ENCODE measurements at regions not wholly inside any gene's neighbourhood (a gene's known extent, or its start where the extent isn't known, plus 50 kb on each side); places are given as distances from the start of the nearest gene placed in this dataset.
"Not testable (repeated sequence)": the region's sequence is repeated elsewhere in the genome, so short reads cannot be mapped to it uniquely, and the experiment has no call there.

DNA sequence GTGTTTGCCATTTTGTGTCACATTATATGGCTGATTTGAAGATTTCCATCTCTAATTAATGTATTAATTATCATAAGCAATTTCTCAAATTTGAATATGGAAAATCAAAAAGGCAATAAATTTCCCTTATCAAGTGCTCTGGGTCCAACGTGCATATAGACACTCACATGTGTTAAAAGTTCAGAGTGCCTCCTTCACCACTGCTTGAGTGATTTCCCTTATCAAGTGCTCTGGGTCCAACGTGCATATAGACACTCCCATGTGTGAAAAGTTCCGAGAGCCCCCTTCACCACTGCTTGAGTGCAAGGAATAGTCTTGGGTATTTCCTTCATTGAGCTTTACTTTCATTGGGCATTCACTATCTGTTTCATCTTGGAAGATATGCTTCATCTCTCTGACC, 421.0 kb upstream of the ZNF717 start:
- DNase-seq = no peak

DNA sequence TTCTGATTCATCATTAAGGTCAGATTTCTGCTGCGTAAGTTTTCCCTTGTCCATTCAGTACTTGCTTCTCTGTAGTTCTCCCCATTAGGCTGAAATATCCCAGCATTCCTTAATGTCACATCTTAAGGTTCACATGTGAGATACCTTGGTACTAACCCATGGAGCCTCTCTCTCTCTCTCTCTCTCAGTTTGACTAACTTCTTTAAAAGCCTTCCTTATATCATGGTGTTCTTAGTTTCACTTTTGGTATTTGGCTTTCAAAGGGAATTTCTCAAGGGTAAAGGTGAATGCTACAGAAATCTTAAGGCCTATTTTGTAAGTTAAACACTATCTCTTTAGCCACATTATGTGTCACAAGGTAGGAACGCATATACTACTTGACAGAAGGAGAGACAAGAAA, 427.3 kb upstream of the ZNF717 start:
- no peak for DNase-seq

DNA sequence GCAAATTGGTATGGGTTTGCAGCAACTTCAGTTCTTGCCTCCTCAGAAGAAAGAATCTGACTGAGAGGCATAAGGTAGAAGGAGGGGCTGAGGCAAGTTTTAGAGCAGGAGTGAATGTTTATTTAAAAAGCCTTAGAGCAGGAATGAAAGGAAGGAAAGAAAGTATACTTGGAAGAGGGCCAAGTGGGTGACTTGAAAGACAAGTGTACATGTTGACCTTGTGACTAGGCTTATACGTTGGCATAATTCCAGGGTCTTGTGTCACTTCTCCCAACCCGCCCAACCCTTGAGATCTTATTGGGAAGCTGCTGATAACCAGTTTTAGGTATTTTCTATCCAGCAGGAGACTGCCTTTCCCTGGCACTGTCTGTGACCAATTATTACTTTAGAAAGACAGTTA, 436.9 kb upstream of the ZNF717 start:
- no peak for DNase-seq

DNA sequence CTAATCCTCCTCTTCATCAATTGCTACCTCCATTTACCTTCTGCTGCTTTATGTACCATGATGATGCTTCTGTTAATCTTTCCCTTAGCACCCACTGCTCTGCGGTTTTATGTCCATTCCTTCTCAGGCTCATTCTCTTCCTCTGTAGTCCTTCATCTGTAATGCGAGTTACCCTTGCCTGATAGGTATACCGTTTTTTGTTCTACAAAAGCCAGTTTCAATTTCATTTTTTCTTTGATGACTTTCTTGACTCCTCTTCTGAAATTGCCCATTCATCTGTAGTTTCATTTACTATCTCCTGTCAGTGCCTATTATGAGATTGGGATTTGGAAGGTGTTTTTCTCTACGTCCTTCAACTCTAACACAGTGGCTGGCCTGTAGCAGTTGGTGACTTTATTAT, 445.9 kb upstream of the ZNF717 start:
- no peak for DNase-seq

DNA sequence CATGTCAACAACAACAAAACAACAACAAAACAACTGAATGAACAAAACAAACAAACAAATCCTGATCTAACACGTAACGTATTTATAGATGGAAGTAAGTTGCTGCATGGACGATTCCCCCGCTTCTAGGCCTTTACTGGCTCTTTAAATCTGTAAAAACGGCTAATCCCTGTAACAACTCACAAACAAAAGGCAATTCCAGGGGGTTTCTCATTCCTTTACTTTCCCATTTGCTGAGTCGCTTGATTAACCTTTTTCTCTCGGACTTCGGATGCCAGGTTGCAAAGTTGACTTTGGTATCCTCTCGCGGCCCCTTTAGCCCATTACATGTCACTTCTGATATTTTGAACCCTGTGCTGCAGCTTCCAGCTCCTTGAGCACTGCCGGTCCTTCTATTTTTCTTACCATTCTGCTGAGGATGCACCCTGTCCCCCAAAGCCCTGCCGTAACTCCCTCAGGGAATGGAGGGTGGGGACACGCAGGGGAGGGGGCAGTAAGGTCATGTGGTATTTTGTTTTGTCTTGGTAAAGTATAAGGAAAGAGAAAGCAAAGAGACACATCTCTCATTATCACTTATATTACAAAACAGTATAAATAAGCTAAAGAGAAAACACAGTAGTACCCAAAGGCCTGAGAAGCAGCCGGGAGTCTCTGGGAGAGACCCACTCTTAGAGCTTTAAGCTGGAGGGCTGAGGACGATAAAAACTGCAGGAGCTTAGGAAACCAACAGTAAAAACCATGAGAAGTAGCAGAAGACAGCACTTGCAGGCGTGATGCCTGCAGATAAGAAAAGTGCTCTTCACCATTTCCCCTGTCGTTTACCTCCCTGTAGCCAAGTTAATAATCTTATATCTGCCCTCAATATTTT, 457.8 kb upstream of the ZNF717 start:
- DNase-seq = no peak

DNA sequence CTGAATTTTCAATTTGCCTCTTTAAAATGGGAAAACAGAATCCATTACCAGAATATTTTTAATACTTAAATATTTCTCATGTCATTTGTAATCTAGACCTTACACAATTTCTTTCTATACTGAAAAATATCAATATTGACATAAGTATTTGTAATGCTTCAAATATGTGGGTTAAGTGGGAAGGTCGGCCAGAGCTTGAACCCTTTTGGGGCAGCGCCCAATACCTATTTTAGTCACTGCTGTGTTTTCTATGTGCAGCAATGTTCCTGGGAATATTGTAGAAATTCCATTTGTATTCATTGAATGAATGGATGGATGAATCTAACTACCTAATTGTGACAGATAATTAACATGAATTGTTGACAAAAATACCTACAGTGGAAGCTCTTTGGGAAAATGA, 459.7 kb upstream of the ZNF717 start:
- DNase-seq = no peak

DNA sequence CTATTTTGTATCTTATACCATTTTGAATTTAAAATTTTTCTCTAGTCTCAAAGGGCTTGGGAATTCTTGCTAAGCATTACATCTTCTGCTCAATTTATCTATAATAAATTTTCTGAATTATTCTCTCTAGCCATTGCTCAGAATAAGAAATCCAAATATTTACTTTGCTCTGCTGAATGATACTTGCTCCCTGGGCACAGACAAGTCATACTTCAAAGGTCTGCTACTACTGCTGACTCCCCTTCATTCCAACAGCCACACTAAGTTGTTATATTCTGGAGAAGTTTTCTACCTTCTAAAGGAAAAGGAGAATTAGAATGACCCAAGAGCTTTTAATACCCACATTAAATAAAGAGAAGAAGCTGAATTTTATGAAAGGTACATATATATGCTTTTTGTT, 460.3 kb upstream of the ZNF717 start:
- no peak for DNase-seq

DNA sequence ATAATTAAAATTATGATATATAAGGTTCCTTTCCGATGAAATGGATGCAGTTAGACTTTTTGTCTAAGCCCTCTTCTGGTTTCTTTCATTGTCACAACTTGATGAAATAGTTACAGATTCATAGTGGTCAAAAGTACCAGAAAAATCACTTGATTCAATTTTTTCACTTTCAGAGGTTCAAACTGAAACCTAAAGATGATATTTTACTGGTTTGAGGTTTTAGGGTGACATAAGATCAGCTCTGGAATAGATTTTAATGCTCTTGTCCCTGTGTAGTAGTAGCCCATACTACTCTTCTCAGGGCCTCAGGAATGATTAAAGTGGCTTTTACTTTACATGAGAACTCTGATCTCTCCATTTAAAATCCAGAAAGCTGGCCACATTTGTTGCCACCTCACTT, 479.1 kb upstream of the ZNF717 start:
- no peak for DNase-seq

DNA sequence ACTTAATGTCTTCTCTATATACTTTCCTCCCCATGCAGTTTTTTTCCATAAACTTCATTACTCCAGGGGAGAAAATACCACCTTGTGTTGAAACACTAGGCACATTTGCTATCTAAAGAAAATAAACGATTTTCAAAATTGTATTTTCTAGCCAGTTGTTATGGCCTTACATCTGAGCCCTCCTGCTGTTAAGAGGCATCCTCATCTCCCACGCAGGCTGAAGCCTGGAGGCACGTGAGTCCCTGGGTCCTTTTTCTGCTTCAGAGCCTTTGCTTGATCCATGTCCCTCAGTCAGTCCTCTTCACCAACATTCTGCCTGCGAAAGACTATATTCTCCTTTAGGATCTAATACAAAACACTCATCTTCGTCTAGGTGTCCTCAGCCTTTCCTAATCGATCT, 479.6 kb upstream of the ZNF717 start:
- DNase-seq = no peak

DNA sequence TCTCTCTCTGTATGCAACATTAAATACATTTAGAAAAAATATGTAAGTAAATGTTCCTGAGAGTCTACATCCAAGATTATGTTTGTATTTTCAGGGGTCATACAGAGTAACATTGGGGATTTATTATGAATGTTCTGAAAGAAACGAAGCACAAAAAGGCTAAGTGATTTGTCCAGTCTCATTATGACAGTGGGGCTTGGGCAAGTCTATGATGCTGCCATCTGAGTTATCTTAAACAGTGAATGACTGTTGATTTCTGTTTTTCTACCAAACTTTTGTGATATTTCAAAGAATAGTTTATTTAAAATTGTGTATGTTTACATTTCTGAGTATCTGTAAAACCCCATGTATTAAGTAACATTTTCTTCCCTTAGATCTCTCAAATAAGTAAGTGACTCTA, 481.2 kb upstream of the ZNF717 start:
- DNase-seq = no peak

DNA sequence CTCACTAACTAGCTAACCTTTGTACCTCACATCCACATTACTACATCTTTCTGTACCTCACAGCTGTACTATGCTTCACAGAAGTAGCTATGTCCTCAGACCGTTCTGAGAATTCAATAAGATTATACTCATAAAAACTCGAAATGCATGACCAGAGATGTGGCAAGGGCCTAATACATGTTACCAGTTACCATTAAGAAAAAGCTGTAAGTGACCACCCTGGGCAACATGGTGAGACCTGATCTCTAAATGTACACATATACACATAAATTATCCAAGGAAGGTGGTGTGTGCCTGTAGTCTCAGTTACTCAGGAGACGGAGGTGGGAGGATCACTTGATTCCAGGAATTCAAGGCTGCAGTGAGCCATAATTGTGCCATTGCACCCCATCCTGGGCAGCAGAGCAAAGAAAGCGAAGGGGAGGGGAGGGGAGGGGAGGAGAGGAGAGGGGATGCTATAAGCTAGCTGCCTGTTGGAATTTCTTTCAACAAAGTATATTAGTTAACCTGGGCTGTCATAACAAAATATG, 482.6 kb upstream of the ZNF717 start:
- no peak for DNase-seq

DNA sequence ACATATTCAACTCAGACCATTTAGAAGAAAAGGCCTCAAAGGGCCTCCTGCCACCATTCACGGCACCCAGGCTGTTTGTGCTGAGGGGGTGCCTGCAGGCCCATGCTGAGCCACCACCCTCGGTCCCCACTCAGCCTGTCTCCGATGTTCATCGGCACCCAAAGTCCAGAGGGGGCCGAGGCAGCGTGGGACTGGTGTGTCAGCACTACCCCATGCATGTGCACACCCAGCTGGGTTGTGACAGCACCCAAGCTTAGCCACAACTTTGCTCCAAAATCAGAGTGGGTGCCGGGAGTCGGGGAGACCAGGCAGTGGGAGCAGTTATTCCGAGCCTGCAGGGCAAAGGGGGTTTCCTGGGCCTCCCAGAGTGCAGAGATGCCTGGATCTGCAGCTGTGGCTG, 508.5 kb upstream of the ZNF717 start:
- no peak for DNase-seq

DNA sequence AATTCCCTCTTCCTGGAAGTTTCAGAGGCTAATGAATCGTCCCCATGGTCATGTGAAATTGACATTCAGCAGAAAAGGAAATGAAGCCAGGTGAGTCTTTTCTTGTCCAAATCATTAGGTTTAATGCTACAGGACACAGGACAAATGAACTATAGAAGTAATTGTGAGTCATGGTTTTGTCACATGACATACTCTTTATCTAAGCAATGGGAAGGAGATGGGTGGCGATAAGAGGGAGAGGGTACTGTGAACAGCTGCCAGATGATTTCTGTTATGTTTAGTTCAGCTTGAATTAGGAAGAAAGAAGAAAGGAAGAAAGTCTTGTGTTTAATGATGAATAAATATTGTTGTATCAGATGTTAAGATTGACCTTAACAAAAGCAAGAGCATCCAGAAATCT, 515.4 kb upstream of the ZNF717 start:
- DNase-seq = no peak

DNA sequence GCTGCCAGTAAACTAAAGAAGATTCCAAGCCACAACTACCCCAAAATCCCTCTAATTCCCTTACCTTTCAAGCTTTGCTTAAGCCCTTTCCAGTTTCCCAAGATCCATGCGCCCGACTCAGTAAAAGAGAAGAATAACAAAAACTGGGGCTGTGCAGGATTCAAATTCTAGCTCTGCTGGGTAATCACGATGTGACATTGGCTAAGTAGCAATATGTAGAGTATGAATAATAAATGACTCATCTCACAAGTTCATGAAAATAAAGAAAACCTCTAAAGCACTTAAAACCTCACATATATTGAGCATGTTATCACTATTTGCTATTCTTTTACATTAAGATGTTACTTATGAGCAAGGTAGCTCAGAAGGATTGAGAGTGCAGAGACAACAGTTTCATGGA, 522.2 kb upstream of the ZNF717 start:
- DNase-seq = no peak

DNA sequence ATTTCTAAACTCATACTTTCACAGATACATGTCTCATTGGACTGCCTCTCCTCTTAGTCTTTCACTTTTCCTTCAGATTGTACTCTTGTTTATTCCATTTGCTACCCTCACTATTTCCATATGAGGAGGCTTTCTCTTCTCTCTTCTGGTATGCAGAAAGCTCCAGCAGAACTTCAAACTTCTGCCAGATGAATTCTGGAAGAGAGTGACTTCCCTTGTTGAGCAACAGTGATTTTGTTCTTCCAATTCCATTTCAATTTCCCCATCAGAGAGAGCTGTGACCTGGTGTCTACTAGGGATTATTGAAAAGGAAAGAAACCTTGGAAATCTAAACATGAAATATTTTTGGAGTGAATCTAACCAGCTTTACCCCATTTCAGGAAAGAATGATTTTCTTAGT, 523.2 kb upstream of the ZNF717 start:
- no peak for DNase-seq

DNA sequence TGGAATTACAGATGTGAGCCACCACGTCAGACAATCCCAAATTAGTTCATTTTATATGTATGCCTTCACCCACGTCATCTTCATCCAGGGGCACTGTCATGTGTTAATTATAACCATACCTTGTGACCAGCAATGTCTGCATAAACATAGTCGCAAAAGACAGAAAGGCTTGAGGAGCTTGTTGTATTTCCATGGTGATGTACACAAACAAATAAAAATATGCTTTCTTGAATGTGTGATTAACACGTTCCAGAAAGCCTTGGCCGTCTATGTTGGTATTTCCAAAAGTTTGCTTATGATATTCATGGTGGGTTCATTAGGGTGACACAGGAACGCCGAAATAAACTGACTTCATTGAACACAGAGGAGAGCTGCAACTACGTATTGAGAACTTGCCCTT, 524.7 kb upstream of the ZNF717 start:
- no peak for DNase-seq

DNA sequence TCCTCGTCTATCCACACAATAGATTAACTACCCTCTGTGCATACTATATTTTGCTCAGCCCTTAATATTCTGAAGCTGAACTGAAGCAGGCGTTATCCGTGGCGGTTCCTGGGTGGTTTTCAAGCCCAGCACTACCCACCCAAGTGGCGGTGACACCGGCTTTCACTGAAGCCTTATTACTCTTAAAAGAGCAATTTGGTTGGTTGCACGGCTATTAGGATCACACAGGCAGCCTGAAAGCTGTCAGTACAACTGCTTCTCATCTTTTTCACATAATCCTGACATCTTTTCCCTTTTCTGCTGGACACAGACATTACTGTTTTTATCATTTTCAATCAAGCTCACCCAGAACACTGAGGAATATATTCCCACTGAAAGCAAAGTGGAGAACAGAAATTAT, 525.3 kb upstream of the ZNF717 start:
- DNase-seq = no peak

DNA sequence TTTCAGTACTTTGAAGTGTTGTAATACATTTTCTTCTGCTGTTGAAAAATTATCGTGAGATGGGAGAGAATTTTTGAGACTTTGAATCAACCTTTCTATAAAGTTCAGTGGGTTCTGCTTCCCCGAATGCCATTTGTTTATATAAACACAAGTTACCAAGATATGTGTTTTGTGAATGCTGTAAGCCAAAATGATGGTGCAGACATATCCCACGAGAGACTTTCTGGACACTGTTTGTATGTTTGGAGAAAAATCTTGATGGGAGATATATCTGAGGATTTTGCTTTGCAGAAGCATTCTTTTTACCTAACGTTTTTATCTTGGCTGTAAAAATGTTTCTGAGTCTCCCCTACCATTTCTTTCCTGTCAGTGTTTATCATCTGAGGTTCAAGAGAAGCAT, 526.6 kb upstream of the ZNF717 start:
- no peak for DNase-seq

DNA sequence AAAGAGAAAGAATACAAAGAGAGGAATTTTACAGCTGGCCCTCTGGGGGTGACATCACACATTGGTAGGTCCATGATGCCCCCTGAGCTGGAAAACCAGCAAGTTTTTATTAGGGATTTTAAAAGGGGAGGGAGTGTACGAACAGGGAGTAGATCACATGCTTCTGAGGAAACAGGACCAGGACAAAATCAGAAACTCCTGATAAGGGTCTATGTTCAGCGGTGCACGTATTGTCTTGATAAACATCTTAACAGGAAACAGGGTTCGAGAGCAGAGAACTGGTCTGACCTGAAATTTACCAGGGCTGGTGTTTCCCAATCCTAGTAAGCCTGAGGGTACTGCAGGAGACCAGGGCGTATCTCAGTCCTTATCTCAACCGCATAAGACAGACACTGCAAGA, 530.6 kb upstream of the ZNF717 start:
- not testable (repeated sequence) for DNase-seq

DNA sequence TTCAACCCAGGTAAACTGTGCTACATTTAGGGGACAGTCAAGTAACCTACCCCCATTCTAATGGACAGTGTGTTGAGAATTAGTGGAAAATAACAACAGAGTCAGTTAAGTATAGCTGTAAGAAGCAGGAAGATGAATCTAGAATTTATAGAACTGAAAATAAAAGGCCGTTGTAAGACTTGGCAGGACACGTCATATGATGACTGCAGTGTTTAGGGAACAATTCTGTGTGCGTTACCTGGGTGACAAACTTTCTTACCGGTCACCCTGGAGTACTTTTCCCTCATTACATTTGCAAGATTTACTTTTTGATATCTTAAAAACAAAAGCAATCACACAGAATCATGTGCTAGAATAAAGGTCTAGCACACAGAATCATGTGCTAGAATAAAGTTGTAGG, 536.3 kb upstream of the ZNF717 start:
- no peak for DNase-seq

DNA sequence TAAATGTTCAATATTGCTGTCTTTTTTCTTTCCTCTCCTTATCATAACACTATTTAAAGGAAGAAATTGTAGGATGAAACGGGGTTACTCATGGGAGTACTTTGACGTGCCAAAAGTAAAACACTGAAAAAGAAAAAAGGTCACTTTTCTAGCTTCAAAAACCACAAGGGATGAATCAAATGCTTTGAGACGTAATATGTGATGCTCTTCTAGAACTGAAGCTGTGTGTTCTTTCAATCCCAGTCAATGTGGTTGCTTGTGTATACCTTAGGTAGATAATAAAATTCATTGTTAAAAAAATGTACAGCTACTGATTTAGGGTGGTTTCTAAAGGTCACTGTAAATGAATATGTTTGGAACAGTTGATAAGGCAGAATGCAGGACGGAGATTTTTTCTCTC, 538.8 kb upstream of the ZNF717 start:
- no peak for DNase-seq

DNA sequence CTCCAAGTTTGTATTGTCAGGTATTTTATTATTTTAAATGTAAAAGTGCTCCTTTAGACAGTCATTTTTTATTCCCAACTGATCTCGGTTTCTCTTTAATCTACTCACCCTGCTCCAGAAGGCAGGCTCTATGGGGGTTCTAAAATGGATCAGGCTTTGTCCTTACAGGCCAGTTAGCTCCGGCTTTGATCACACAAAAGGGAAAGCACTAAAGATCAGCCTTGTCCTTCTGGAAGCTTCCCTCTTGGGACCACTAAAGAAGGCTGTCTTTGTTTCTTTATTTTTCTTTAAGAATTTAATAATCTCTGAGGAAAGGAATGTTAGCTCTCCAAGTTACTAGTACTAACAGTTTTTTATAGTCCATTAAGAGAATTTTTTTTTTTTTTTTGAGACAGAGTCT, 560.5 kb upstream of the ZNF717 start:
- DNase-seq = no peak

DNA sequence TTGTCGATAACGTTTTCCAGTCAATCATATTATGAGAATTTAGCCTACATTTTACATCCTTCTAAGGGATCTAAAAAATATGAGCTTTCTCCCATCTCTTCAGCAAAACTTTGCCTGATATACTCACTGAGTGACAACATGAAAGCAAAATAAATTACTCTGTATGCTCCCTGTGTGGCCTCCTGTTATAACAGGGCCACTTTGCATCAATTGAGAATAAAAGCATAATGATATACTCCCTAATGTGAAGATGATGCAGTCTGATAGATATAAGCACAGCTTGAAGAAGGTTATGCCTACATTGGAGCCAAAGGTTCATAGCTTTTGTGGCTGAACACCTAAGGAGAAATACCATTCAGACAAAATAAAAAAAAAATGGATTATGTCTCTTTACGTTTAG, 561.3 kb upstream of the ZNF717 start:
- no peak for DNase-seq

DNA sequence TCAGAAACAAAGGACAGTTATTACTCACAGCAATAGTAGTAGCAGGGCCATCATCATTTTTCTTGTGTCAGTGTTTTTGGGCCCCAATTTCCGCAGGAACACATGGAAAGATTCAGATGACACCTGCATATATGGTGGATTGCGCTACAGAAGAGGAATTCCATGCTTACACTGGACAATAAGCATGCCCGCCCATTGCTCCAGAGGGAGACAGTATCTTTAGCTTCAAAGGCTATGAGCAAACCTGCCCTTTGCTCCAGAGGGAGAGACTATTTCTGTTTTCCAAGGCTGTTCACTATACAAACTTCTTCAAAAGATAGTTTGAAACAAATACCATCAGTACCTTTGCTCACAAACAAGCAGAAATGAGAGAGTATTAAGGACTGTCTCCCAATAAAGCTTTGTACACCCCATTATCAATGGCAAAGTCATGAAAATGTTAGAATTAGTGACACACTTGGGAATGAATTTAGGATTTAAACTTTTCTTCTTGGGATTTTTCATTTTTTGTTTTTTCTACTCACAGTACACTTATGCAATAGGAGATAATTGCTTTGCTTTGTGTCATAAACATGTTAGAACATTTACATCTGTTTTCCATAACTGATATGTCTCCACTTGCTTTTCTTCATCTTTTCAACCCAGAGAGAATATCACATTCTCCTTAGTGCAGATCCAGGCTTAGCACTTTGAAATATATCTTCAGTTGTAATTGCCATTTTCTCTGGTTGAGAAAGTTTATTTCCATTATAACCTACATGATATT, 564.5 kb upstream of the ZNF717 start:
- no peak for DNase-seq
